ENCODE measurements at regions not wholly inside any gene's neighbourhood (a gene's known extent, or its start where the extent isn't known, plus 50 kb on each side); places are given as distances from the start of the nearest gene placed in this dataset.
"Not testable (repeated sequence)": the region's sequence is repeated elsewhere in the genome, so short reads cannot be mapped to it uniquely, and the experiment has no call there.

DNA sequence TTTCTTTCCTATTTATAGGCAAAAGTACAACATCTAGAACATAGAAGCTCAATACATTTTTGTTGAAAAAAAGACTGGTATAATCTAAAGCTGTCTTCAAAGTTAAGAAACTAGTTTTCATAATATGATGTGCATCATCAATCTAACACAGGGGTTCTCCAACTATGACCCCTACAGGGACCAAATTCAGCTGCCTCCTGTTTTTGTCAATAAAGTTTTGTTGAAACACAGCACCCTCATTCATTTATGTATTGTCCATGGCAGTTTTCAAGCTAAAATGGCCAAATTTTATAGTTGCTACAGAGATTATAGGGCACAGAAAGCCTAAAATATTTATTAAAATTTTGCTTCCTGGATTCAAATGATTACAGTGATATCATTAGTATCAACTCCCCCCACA lies 452.9 kb downstream of the CCER1 start:
- no peak for DNase-seq (ENCODE audit: low spot score)

DNA sequence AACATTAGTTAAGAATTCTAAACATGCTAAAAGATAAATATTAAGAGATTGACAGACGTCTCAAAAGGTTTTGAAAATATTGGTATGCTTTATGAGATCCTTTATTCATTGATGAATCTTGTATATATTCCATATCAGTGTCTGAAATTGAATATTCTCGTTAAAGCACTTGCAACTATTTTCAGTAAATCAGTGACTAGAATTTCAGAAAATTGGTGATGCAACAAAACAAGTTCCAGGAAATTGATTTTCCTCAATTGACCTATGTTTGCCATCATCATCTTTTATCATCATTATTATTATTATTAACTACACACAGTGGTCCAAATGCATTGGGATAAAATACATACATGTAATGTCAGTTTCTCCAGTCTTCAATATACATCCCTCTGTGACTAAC lies 453.6 kb downstream of the CCER1 start:
- DNase-seq (ENCODE audit: low spot score) = no peak

DNA sequence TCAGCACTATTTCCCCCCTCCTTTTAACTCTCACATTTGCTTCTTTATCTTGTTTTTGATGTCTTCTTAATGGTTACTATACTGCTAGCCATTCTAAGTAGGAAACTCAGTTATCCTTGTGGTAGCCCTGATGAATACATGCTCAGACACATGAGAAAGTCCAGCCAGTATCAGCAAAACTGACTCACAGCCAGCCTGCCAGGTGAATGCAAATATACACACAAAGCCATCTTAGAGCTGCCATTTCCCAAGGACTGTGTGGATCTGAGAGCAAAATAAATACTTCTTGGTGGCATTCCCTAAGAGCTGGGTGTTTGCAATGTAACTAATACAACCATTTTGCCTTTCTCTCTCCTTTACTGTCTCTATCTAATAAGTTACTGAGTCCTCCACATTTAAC lies 455.2 kb downstream of the CCER1 start:
- DNase-seq (ENCODE audit: low spot score) = no peak

DNA sequence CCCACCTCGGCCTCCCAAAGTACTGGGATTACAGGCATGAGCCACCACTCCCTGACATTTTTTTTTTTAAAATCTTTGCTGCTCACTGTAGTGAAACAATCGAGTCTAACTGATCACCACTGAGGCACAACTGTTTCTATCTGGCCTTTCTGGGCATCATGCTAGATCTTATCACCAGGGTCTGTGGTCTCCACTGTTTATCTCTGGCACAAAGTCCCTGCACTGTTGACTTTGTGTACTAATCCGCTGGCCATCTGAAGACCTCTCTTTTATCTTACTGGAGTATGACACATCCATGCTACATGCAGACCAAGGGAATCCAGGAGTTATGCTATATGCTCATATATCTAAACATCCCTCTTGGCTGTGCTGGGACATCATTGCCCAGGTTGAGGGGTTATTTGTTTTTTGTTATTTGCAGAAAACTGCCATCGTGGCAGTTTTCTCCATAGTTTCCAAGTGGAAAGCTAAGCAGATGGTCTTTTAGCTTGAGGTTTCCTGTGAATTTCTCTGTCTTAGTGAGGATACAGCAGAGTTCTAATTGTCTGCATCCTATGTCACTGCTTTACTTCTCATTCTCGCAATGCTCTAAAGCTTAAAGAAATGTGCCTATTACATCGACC lies 456.9 kb downstream of the CCER1 start:
- DNase-seq (ENCODE audit: low spot score) = no peak

DNA sequence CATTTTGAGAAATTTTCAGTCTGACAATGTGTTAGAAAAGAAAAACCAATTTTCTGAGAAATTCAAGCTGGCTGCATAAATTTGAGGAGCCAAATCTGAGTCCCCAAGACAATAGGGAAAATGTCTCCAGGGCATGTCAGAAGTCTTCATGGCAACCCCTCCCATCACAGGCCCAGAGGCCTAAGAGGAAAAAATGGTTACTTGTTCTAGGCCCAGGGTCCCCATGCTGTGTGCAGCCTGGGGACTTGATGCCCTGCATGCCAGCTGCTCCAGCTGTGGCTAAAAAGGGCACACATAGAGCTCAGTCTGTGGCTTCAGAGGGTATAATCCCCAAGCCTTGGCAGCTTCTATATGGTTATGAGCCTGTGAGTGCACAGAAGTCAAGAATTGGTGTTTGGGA lies 464.6 kb downstream of the CCER1 start:
- DNase-seq (ENCODE audit: low spot score) = no peak

DNA sequence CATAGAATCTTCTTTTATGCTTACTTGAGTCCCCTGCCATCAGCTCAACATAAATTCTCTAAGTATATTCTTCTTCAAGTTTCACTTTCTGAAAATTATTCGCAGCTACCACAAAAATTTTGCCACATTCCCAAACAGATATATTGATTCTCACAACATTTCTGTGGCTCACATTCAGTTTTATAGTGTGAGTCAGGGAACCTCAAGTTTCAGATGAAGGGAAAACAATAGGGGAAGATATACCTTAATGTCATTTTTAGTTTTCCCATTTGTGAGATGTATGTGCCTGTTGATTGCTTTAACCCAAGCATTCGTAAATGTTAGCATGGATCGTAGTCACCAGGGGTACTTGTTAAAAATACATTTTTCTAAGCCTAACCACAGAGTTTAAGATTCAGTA lies 465.8 kb downstream of the CCER1 start:
- DNase-seq (ENCODE audit: low spot score) = no peak

DNA sequence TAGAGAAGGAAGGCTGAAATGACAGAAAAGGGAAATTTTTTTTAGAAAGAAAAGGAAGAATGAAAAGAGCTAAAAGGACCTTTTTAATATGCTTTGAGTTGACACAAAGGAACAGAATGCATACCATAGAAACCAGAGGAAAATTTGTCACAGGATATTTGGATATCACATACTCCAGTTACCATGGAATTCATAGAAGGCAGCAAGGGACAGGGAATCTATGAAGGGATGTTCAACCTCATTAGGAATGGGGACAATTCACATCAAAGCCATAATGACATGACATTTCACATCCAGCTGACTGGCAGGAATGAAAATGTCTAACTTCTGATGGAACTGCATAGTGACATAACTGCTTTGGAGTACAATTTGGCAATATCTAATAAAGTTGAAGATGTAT lies 469.4 kb downstream of the CCER1 start:
- no peak for DNase-seq (ENCODE audit: low spot score)

DNA sequence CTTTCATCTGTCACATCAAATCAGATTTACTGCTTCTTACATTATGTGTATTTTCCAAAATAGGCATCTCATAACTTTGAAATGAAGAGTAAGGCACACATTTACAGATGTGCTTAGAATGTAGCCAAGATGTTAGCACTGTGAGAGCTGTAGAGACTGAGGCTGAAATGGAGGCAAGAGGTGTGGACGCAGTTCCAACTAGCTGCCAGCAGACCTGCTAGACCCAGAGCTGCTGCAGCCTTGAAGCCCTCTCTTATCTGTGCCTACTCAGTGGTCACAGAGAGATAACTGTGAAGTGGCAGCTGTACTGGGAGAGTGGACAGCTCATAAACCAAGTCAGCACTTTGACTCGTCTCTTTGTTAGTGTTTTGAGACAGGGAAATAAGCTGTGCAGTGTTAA lies 470.9 kb downstream of the CCER1 start:
- DNase-seq (ENCODE audit: low spot score) = no peak

DNA sequence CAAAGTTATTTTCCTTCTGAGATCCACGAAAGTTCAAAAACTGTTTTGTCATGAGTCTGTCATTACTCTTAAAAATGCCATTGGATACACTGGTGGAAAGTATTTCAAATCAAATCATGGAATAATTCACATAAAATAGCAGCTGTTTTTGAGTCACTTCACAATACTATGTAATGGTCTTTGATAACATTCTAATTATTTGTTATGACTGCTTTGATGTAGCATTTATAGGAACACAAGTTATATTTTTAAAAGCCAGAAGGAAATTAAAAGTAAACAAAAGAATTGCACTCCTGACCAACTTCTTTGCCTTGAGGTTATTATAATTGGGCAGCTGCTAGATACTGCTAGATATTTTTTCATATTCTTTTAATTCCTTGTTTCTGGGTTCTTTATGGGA lies 473.2 kb downstream of the CCER1 start:
- DNase-seq (ENCODE audit: low spot score) = no peak

DNA sequence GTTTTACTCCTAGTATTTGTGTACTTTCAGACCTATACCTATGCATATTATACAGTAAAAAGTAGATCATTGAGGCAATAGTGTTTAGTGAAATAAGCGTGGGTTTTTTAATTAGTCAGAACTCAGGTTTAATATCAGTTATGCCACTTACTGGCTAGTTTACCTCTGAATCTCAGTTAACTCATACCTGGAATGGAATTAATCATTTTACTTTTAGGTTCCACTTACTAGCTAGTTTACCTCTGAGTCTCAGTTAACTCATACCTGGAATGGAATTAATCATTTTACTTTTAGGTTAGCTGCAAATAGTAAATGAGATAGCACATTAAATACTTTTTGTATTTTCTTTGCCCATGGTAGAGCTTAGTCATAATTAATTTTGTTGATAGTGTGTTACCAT lies 475.7 kb downstream of the CCER1 start:
- no peak for DNase-seq (ENCODE audit: low spot score)

DNA sequence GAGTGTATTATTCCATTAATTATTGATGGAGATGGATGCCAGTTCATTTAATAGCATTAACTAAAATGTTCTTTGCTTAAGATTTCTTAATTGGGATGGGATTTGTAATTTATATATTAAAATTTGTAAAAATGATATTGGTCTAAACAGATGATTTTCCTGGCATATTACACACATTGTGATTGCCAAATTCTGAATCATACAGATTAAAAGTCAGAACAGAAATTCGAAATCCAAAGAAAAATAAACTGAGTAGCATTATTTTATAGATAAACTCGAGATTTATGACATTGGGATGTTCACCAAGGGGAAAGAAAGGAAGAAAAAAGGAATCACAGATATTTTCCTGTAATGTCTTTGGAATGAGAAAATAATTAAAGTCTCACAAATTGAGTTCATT lies 481.1 kb downstream of the CCER1 start:
- no peak for DNase-seq (ENCODE audit: low spot score)

DNA sequence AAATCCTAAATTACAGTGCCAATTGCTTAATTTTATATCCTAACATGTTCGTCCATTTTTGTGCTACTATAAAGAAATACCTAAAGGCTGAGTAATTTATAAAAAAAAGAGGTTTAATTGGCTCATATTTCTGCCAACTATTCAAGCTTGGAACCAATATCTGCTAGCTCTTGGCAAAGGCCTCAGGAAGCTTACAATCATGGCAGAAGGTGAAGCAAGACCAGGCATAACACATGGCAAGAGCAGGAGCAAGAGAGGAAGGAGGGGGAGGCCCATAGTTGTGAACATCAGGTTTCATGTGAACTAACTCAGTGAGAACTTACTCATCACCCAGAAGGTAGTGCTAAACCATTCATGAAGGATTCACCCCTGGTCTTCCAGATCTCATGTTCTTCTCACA lies 494.3 kb downstream of the CCER1 start:
- no peak for DNase-seq (ENCODE audit: low spot score)

DNA sequence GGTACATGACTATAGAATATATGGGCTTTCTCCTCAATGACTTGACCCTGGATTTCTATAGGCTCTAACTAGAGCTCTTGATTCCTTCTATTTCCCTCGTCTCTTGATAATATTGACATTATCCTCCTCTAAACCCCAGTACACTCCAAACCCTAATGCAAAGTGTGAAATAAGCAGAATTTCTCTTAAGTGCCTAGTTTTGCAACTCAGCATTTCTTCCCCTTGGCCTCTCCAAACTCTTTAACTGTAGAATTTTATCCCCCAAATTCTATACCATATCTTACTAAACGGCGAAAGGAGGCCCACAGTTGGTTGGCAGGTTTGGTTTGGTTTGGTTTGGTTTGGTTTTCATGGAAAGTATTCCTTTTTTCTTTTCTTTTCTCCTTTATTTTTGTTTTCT lies 498.7 kb downstream of the CCER1 start:
- DNase-seq (ENCODE audit: low spot score) = no peak

DNA sequence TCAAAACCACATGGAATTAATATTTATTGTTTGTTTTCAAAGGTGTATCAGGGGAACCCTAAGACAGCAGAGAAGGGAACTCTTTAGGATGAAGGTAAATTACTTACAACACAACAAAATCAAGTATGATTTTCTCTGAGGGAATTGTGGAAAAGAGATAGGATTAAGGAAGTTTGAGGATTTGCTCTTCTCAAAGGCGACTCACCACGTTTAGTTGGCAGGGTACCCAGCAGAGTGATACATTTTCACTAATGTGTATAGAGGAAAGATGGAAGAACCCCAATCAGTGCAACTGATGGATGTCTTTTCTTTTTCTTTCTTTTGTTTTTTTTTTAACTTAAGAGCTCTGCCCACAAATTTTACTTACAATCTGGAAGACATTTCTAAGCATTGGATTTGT lies 499.2 kb downstream of the CCER1 start:
- no peak for DNase-seq (ENCODE audit: low spot score)

DNA sequence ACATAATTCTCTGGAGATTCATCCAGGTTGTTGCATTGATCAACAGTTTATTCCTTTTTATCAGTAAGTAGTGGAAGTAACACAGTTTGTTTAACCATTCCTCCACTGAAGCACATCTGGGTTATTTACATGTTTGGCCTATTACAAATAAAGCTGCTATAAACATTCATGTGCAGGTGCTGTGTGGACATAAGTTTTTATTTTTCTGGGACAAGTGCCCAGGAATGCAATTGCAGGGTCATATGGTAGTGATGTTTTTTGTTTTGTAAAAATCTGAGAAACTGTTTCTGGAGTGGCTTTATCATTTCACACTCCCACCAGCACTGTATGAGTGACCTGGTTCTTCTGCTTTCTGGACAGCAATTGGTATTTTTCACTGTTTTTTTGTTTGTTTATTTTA lies 505.4 kb downstream of the CCER1 start:
- DNase-seq (ENCODE audit: low spot score) = no peak

DNA sequence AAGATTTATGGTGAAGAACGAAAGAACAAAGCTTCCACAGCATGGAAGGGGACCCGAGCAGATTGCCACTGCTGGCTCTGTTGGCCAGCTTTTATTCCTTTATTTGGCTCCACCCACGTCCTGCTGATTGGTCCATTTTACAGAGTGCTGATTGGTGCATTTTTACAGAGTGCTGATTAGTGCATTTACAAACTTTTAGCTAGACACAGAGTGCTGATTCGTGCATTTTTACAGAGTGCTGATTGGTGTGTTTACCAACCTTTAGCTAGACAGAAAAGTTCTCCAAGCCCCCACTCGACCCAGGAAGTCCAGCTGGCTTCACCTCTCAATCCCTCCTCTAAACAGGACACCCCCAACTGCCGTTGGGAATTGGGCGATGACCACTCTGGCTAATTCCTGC lies 511.5 kb downstream of the CCER1 start:
- not testable (repeated sequence) for DNase-seq (ENCODE audit: low spot score)

DNA sequence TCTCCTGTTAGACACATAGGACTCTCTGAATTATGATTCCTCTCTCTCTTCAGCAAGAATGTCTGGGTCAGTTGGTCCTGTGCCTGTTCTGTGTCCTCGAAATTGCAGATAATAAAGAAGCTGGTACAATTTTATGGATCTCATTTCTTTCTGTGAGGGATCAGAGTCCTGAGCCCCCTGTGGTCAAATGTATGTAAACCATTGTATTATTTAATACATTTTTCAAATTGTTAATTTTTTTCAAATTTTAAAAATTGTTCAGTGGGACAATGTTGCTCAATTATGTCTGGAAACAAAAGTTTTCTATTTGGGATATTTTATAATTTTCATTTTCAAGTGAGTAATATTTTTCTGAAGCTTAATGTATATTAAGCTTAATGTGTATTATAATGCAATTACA lies 513.5 kb downstream of the CCER1 start:
- no peak for DNase-seq (ENCODE audit: low spot score)

DNA sequence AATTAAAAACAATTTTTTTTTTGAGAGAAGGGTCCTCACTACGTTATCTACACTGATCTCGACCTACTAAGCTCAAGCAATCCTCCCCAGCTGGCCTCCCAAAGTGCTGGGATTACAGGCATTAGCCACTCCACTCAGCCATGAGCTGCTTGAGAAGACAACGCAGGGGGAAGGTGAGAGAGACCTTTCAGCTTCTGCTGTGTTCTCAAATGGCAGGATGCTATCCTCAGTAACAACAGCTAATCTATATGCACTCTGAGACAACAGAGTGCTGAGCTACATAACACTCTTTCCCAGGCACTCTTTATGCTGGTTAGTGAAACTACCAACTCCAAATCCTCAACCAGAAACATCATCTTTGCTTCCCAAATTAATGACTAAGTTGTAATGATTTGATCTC lies 526.1 kb downstream of the CCER1 start:
- DNase-seq (ENCODE audit: low spot score) = no peak

DNA sequence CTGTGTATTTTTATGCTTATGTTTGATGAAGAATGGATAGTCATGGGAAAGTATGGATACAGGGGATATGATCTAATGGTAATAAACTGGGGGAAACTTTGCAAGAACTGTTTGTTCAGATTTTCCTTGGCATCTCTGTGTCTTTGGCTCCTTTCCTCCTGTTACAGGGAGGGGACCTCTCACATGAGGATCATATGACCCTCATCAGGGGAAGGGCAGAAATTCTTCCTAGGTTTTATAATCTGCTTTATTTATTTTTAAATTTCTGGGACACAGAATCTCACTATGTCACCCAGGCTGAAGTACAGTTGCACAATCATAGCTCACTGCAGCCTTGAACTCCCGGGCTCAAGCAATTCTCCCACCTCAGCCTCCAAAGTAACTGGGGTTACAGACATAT lies 526.5 kb downstream of the CCER1 start:
- no peak for DNase-seq (ENCODE audit: low spot score)

DNA sequence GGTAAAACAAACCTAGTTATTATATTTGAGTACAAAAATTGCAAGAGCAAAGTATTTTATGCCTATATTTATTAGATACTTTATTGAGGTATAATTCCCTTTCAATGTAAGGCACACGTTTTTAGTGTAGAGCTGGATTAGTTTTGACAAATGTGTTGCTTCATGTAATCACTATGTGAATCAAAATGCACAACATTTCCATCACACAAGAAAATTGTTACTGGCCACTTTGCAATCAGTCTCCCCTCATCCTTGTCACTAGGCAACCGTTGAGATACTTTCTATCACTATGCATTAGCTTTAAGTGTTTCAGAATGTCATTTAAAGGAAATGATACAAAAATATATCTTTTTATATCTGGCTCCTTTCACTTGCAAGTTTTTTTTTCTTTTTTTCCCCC lies 531.0 kb downstream of the CCER1 start:
- no peak for DNase-seq (ENCODE audit: low spot score)

DNA sequence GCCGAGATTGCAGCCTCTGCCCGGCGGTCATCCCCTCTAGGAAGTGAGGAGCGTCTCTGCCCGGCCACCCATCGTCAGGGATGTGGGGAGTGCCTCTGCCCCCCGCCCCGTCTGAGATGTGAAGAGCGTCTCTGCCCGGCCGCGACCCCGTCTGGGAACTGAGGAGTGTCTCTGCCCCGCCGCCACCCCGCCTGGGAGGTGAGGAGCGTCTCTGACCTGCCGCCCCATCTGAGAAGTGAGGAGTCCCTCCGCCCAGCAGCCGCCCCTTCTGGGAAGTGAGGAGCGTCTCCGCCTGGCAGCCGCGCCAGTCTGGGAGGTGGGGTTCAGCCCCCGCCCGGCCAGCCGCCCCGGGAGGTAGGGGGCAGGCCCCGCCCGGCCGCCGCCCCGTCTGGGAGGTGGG lies 544.0 kb downstream of the CCER1 start:
- DNase-seq (ENCODE audit: low spot score) = no peak

DNA sequence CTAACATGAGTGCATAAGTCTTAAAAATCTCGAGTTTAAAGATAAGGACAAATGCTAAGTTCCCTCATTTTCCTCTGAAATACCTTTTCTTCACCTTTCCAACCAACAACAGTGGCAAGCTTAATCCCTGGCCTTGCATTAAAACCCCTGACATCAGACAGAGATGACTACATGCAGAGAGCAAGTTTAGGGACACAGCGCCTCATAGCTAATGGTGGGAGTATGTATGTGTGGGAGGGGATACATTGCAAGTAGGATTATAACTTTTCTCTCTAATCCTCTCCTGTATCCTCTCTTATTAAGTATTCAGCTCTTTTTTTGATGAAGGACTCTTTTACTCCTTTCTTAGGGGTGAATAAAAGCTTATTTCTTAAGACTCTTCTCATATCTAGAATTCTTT lies 547.1 kb downstream of the CCER1 start:
- DNase-seq (ENCODE audit: low spot score) = no peak

DNA sequence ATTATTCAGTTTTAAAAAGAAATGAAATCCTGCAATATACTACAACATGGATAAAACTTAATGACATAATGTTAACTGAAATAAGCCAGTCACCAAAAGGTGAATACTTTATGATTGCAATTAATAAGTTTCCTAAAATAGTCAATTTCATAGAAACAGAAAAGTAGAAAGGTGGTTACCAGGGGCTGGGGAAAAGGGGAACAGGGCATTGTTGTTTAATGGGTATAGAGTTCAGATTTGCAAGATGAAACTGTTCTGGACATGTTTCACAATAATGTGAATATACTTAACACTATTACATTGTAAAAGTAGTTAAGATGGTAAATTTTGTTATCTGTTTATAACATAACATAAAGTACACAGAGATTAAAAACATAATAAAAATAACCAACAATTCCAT lies 550.9 kb downstream of the CCER1 start:
- DNase-seq (ENCODE audit: low spot score) = no peak

DNA sequence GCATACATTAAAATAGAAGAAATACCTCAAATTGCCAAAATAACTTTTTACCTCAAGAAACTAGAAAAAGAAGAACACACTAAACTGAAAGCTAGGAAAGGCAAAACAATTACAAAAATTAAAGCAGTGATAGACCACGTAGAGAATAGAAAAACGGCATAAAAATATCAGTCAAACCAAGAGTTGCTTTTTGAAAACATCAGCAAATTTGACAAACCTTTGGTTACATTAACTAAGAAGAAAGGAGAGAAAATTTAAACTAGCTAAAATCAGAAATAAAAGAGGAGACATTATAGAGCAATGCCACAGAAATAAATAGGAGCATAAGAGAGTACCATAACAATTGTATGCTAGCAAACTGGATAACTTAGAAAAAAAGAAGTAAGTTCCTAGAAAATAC lies 553.8 kb downstream of the CCER1 start:
- no peak for DNase-seq (ENCODE audit: low spot score)

DNA sequence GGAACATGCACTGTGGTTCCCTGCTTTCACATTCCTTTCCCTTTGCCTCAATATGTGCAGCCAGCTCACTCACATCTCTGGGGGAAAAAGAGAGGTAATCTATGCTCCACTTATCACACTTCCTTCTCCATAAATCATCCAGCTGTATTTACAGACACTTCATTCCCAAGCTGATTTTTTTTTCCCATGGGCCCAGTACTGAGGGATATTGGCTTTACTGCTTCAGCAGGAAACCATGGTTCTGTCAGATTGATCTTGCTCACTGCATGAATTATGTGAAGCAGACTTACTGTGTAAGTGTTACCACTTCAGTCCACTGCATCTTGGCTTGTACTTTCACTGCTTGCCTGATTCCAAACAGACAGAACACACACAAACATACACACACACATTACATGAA lies 555.6 kb downstream of the CCER1 start:
- no peak for DNase-seq (ENCODE audit: low spot score)

Measured in HuH-7 (cell line).